Tibial nerve (tissue), 4 donors: ENCODE measurements at regions not wholly inside any gene's neighbourhood (a gene's known extent, or its start where the extent isn't known, plus 50 kb on each side); places are given as distances from the start of the nearest gene placed in this dataset. TPM values are rescaled to one million over a fixed set of nuclear protein-coding genes. Genes with fewer than 3 reads are reported as not detected.
"Not testable (repeated sequence)": the region's sequence is repeated elsewhere in the genome, so short reads cannot be mapped to it uniquely, and the experiment has no call there.

Experiments used
- DNase-seq, 2 donors: peaks; one replicate each; pipeline ENCODE4 v3.0.0-alpha.2; 2019; ENCODE audit warnings: low spot score in 2 of 2
- H3K27ac ChIP-seq, 4 donors: fragments of 200-600 bp; sonication (generic) in 3 of 4; one replicate each; pipeline ENCODE4 v1.5.1; 2017 to 2019; ENCODE audit warnings: mild to moderate bottlenecking in 1 of 4
- H3K27me3 ChIP-seq, 2 donors: fragments of 200-600 bp; sonication (generic) in 1 of 2; one replicate each; pipeline versions ENCODE4 v1.5.1 to v1.6.0; 2017 to 2019
- H3K36me3 ChIP-seq, 3 donors: fragments of 200-600 bp; sonication (generic); one replicate each; pipeline ENCODE4 v1.5.1; 2018 to 2019
- H3K4me1 ChIP-seq, 4 donors: fragments of 200-600 bp; sonication (generic) in 3 of 4; one replicate each; pipeline ENCODE4 v1.5.1; 2017 to 2019
- H3K4me3 ChIP-seq, 4 donors: fragments of 200-600 bp; sonication (generic) in 3 of 4; one replicate each; pipeline ENCODE4 v1.5.1; 2017 to 2019; ENCODE audit warnings: mild to moderate bottlenecking in 1 of 4, moderate library complexity in 1 of 4
- H3K9me3 ChIP-seq, 4 donors: fragments of 200-600 bp; sonication (generic) in 3 of 4; one replicate each; pipeline ENCODE4 v1.5.1; 2017 to 2019
- WGBS, 2 donors: methylation state at CpG; one replicate each; pipeline ENCODE4 v1.1.5; 2018; 5-methylcytosine and 5-hydroxymethylcytosine counted together
- small RNA-seq: library from RNA; depleted of rRNA; stranded (forward); fragments of <200 nt; gene quantifications from one replicate; pipeline ENCODE3, GENCODE V24; 2016

GRCh38 chr16:32120779-32121178, 132.3 kb upstream of the TP53TG3D start:
- peaks cover 0 to 12% of the 10 kb centered on the region in 2 donors for H3K27me3 ChIP-seq
- WGBS, 2 donors = 79 to 82% methylated on average over 3 of the region's 3 CpGs
- not testable (repeated sequence) for H3K27ac ChIP-seq, DNase-seq, H3K4me1 ChIP-seq, H3K4me3 ChIP-seq, H3K36me3 ChIP-seq, H3K9me3 ChIP-seq

GRCh38 chr16:32121273-32121900, 131.7 kb upstream of the TP53TG3D start:
- not testable (repeated sequence) for H3K4me3 ChIP-seq, H3K27me3 ChIP-seq, DNase-seq, H3K9me3 ChIP-seq, H3K36me3 ChIP-seq, H3K4me1 ChIP-seq, H3K27ac ChIP-seq
- 79% methylated on average over 2 of the region's 2 CpGs for WGBS, 2 donors

- not testable (repeated sequence) for H3K27ac ChIP-seq, H3K27me3 ChIP-seq, H3K36me3 ChIP-seq, DNase-seq, H3K9me3 ChIP-seq, H3K4me3 ChIP-seq, H3K4me1 ChIP-seq
- WGBS, 2 donors = no CpG with 5 or more reads among the region's 8 CpGs
Measured at GRCh38 chr16:32152434-32152833, 100.7 kb upstream of the TP53TG3D start.

GRCh38 chr16:32187918-32188669, 65.0 kb upstream of the TP53TG3D start:
- WGBS, 2 donors = no CpG with 5 or more reads among the region's 61 CpGs
- not testable (repeated sequence) for H3K27me3 ChIP-seq, H3K4me1 ChIP-seq, H3K4me3 ChIP-seq, H3K27ac ChIP-seq, H3K9me3 ChIP-seq, H3K36me3 ChIP-seq, DNase-seq

- WGBS, 2 donors = 46 to 59% methylated on average over 7 of the region's 36 CpGs
- not testable (repeated sequence) for H3K27ac ChIP-seq, DNase-seq, H3K9me3 ChIP-seq, H3K4me3 ChIP-seq, H3K27me3 ChIP-seq, H3K4me1 ChIP-seq, H3K36me3 ChIP-seq
Measured at GRCh38 chr16:32202585-32202984, 50.5 kb upstream of the TP53TG3D start.

Small RNAs in the stretch of these regions (small RNA-seq; reads per million reads assigned to genes)
- gene AC133485.4 = not detected
- not detected for gene AC142381.2
- gene IGHV1OR16-3 = not detected
- gene IGHV3OR16-9 = not detected
